Right lobe of liver (tissue), 6 donors: ENCODE measurements at regions not wholly inside any gene's neighbourhood (a gene's known extent, or its start where the extent isn't known, plus 50 kb on each side); places are given as distances from the start of the nearest gene placed in this dataset.

Experiments used
- ATAC-seq, 4 donors: fragments of 200-7000 bp; cut with Tn5 transposase; one replicate each; pipeline ENCODE4 v1.9.1; 2020; ENCODE audit warnings: mild to moderate bottlenecking in 4 of 4, moderate library complexity in 4 of 4
- DNase-seq, 3 donors: peaks; one replicate each; pipeline ENCODE4 v3.0.0-alpha.2; 2020
- H3K27ac ChIP-seq, 3 donors: fragments of 200-600 bp; one replicate each; pipeline ENCODE4 v1.8.0; 2022
- H3K27me3 ChIP-seq, 2 donors: fragments of 200-600 bp; one replicate each; pipeline ENCODE4 v1.8.0; 2022
- H3K36me3 ChIP-seq, 4 donors: fragments of 200-600 bp; sonication (generic) in 1 of 4; one replicate each; pipeline versions ENCODE4 v1.5.1 to v1.8.0; 2017 to 2022; ENCODE audit warnings: control low read depth in 1 of 4
- H3K4me1 ChIP-seq, 4 donors: fragments of 200-600 bp; sonication (generic) in 1 of 4; one replicate each; pipeline versions ENCODE4 v1.5.1 to v1.8.0; 2017 to 2022; ENCODE audit warnings: control low read depth in 1 of 4
- H3K4me3 ChIP-seq, 3 donors: fragments of 200-600 bp; one replicate each; pipeline ENCODE4 v1.8.0; 2022
- H3K9me3 ChIP-seq, 4 donors: fragments of 200-600 bp; sonication (generic) in 1 of 4; one replicate each; pipeline versions ENCODE4 v1.5.1 to v1.8.0; 2017 to 2022; ENCODE audit warnings: control low read depth in 1 of 4
- CTCF ChIP-seq, 4 donors: fragments of 200-600 bp in 3 of 4; fragments of 450-650 bp in 1 of 4; IDR thresholded peaks; one replicate each; pipeline versions ENCODE4 v1.5.1 to v1.8.0; 2016 to 2022; ENCODE audit warnings: antibody characterized with exemption in 4 of 4, mild to moderate bottlenecking in 2 of 4
- POLR2A ChIP-seq: fragments of 450-650 bp; IDR thresholded peaks from one replicate; pipeline ENCODE4 v1.6.1; 2017; ENCODE audit warnings: antibody characterized with exemption, mild to moderate bottlenecking
- whole genome bisulfite sequencing: methylation state at CpG from one replicate; pipeline ENCODE4 v1.1.6; 2018; ENCODE audit warnings: low coverage, low lambda C conversion rate; ENCODE audit not compliant: insufficient coverage; ENCODE audit errors: missing lambda C conversion rate; 5-methylcytosine and 5-hydroxymethylcytosine counted together
- intact Hi-C, 2 donors: fragments of 100-400 bp; cut with DNase I; formaldehyde crosslinking; loops; one replicate each; pipeline versions ENCODE4 v1.11.2 to v1.14.1; 2022
- donor health status: DM: no; HTN: yes; CAD: no.
- donor health status: DM: no; HTN: no; CAD: no.
- donor health status: DM: no; HTN: no; CAD: no.
- donor health status: DM: no; HTN: yes; CAD: no.
- donor health status: DM: no; HTN: yes; CAD: no.

GRCh38 chr10:80772596-80772995 is 234.9 kb downstream of the SH2D4B start:
- DNase-seq (no peak), ATAC-seq (no peak)
- Histone ChIP-seq H3K27ac (no peak overlapping the region), H3K4me3 (no peak overlapping the region), H3K27me3 (no peaks in the 10 kb centered on the region), H3K9me3 (no peaks in the 10 kb centered on the region), H3K4me1 (no peaks in the 10 kb centered on the region), H3K36me3 (no peaks in the 10 kb centered on the region)
- TF ChIP-seq POLR2A (no peak), CTCF (IDR thresholded peaks at IDR 0.05) (no peak)
- 29% methylated on average over 2 of the region's 3 CpGs for WGBS
- intact Hi-C loops, result no loop called here

- Histone ChIP-seq H3K9me3 (no peaks in the 10 kb centered on the region), H3K36me3 (no peaks in the 10 kb centered on the region), H3K27ac (no peak overlapping the region), H3K4me1 (no peaks in the 10 kb centered on the region), H3K27me3 (no peaks in the 10 kb centered on the region), H3K4me3 (no peak overlapping the region)
- intact Hi-C loops, result no loop called here
- WGBS, result 93% methylated on average over 2 of the region's 2 CpGs
- DNase-seq (no peak), ATAC-seq (no peak)
- TF ChIP-seq CTCF (IDR thresholded peaks at IDR 0.05) (no peak), POLR2A (no peak)
These were observed 247.0 kb downstream of the SH2D4B start for GRCh38 chr10:80784695-80785094.

GRCh38 chr10:80786322-80786721 is 248.6 kb downstream of the SH2D4B start:
- ATAC-seq, result no peak
- Histone ChIP-seq H3K36me3 (no peaks in the 10 kb centered on the region), H3K27me3 (no peaks in the 10 kb centered on the region), H3K9me3 (no peaks in the 10 kb centered on the region), H3K4me3 (no peak overlapping the region), H3K4me1 (no peaks in the 10 kb centered on the region), H3K27ac (no peak overlapping the region)
- no peak for DNase-seq
- no peak for TF ChIP-seq POLR2A
- TF ChIP-seq CTCF (IDR thresholded peaks at IDR 0.05), result no peak
- intact Hi-C loops, result no loop called here
- 100% methylated on average over 1 of the region's 1 CpG for WGBS

GRCh38 chr10:80787952-80788351 is 250.2 kb downstream of the SH2D4B start:
- Histone ChIP-seq H3K9me3 (no peaks in the 10 kb centered on the region), H3K36me3 (no peaks in the 10 kb centered on the region), H3K4me3 (no peak overlapping the region), H3K4me1 (no peaks in the 10 kb centered on the region), H3K27me3 (no peaks in the 10 kb centered on the region), H3K27ac (no peak overlapping the region)
- TF ChIP-seq POLR2A, result no peak
- no peak for TF ChIP-seq CTCF (IDR thresholded peaks at IDR 0.05)
- no peak for ATAC-seq
- intact Hi-C loops, result no loop called here
- 65% methylated on average over 3 of the region's 3 CpGs for WGBS
- DNase-seq, result no peak

GRCh38 chr10:80794994-80795393 is 257.3 kb downstream of the SH2D4B start:
- no peaks in the 10 kb centered on the region for H3K4me1 ChIP-seq
- no peak for DNase-seq
- no peaks in the 10 kb centered on the region for H3K36me3 ChIP-seq
- no peak for ATAC-seq
- no peaks in the 10 kb centered on the region for H3K9me3 ChIP-seq
- TF ChIP-seq POLR2A, result no peak
- no peak for TF ChIP-seq CTCF (IDR thresholded peaks at IDR 0.05)
- intact Hi-C loops, result no loop called here
- no peaks in the 10 kb centered on the region for H3K27me3 ChIP-seq
- H3K27ac ChIP-seq, result no peak overlapping the region
- 34% methylated on average over 3 of the region's 3 CpGs for WGBS
- no peak overlapping the region for H3K4me3 ChIP-seq
